RWPE2 (cell line): ENCODE measurements at regions not wholly inside any gene's neighbourhood (a gene's known extent, or its start where the extent isn't known, plus 50 kb on each side); places are given as distances from the start of the nearest gene placed in this dataset.

Experiments used
- ATAC-seq: fragments of 200-7000 bp; cut with Tn5 transposase; 3 replicates; pipeline ENCODE4 v1.9.1; 2021; ENCODE audit warnings: low read depth
- DNase-seq: peaks from one replicate; pipeline ENCODE4 v3.0.0-alpha.2; 2020; ENCODE audit warnings: low spot score
- H3K27ac ChIP-seq: fragments of 450-650 bp; 2 replicates; pipeline ENCODE4 v1.5.1; 2017; ENCODE audit warnings: mild to moderate bottlenecking; ENCODE audit not compliant: poor library complexity, severe bottlenecking
- H3K27me3 ChIP-seq: fragments of 250-450 bp; sonication (Bioruptor Pico); 2 replicates; pipeline ENCODE4 v1.5.1; 2021; ENCODE audit warnings: mild to moderate bottlenecking, moderate library complexity; ENCODE audit not compliant: insufficient read depth, poor library complexity, severe bottlenecking
- H3K36me3 ChIP-seq: fragments of 250-450 bp; sonication (Bioruptor Pico); 2 replicates; pipeline ENCODE4 v1.5.1; 2020; ENCODE audit warnings: low read depth, mild to moderate bottlenecking, moderate library complexity
- H3K4me1 ChIP-seq: fragments of 250-450 bp; sonication (Bioruptor Pico); 2 replicates; pipeline ENCODE4 v1.5.1; 2021; ENCODE audit warnings: mild to moderate bottlenecking, moderate library complexity; ENCODE audit not compliant: insufficient read depth, poor library complexity, severe bottlenecking
- H3K4me3 ChIP-seq: fragments of 250-450 bp; sonication (Bioruptor Pico); 2 replicates; pipeline ENCODE4 v1.5.1; 2021; ENCODE audit warnings: mild to moderate bottlenecking, moderate library complexity; ENCODE audit not compliant: severe bottlenecking
- H3K9me3 ChIP-seq: fragments of 250-450 bp; sonication (Bioruptor Pico); 2 replicates; pipeline ENCODE4 v1.5.1; 2021; ENCODE audit warnings: mild to moderate bottlenecking, moderate library complexity; ENCODE audit not compliant: severe bottlenecking
- CTCF ChIP-seq: fragments of 450-650 bp; IDR thresholded peaks from one replicate; pipeline ENCODE4 v1.5.1; 2017; ENCODE audit warnings: mild to moderate bottlenecking, moderate library complexity; ENCODE audit not compliant: poor library complexity, severe bottlenecking

GRCh38 chr6:16973051-16973450 is 128.8 kb upstream of the STMND1 start:
- Histone ChIP-seq H3K27ac (no peak overlapping the region), H3K36me3 (no peaks in the 10 kb centered on the region), H3K4me3 (no peak overlapping the region), H3K4me1 (no peaks in the 10 kb centered on the region), H3K9me3 (no peaks in the 10 kb centered on the region), H3K27me3 (no peaks in the 10 kb centered on the region)
- ATAC-seq (no peak), DNase-seq (no peak)
- TF ChIP-seq CTCF, result no peak

GRCh38 chr6:16972535-16972934 is 129.3 kb upstream of the STMND1 start:
- ATAC-seq (no peak), DNase-seq (no peak)

GRCh38 chr6:16969699-16970655 is 131.9 kb upstream of the STMND1 start:
- Histone ChIP-seq H3K4me1 (no peaks in the 10 kb centered on the region), H3K27me3 (no peaks in the 10 kb centered on the region), H3K27ac (no peak overlapping the region), H3K9me3 (no peaks in the 10 kb centered on the region), H3K4me3 (no peak overlapping the region), H3K36me3 (no peaks in the 10 kb centered on the region)
- no peak for TF ChIP-seq CTCF
- ATAC-seq (no peak), DNase-seq (no peak)

More at GRCh38 chr6:16972535-16972934, 129.3 kb upstream of the STMND1 start:
- Histone ChIP-seq H3K36me3 (no peaks in the 10 kb centered on the region), H3K4me3 (no peak overlapping the region), H3K4me1 (no peaks in the 10 kb centered on the region), H3K27ac (no peak overlapping the region), H3K27me3 (no peaks in the 10 kb centered on the region), H3K9me3 (no peaks in the 10 kb centered on the region)
- no peak for TF ChIP-seq CTCF

- H3K27ac ChIP-seq, result no peak overlapping the region
- no peak overlapping the region for H3K4me3 ChIP-seq
- no peaks in the 10 kb centered on the region for H3K27me3 ChIP-seq
- H3K4me1 ChIP-seq, result no peaks in the 10 kb centered on the region
- TF ChIP-seq CTCF, result no peak
- no peaks in the 10 kb centered on the region for H3K9me3 ChIP-seq
- DNase-seq (no peak), ATAC-seq (no peak)
- no peaks in the 10 kb centered on the region for H3K36me3 ChIP-seq
Observed at GRCh38 chr6:16968101-16968500, 133.7 kb upstream of the STMND1 start.

- H3K4me1 ChIP-seq, result no peaks in the 10 kb centered on the region
- DNase-seq (no peak), ATAC-seq (no peak)
- no peak for TF ChIP-seq CTCF
- no peaks in the 10 kb centered on the region for H3K36me3 ChIP-seq
- no peaks in the 10 kb centered on the region for H3K9me3 ChIP-seq
- no peak overlapping the region for H3K27ac ChIP-seq
- H3K4me3 ChIP-seq, result no peak overlapping the region
- H3K27me3 ChIP-seq, result no peaks in the 10 kb centered on the region
Observed at GRCh38 chr6:16967470-16967817, 134.4 kb upstream of the STMND1 start.
